B cell (primary cell): ENCODE measurements at regions not wholly inside any gene's neighbourhood (a gene's known extent, or its start where the extent isn't known, plus 50 kb on each side); places are given as distances from the start of the nearest gene placed in this dataset.

Experiments
- ATAC-seq: fragments of 200-7000 bp; cut with Tn5 transposase; one replicate; pipeline ENCODE4 v1.10.0; 2021; ENCODE audit warnings: low read depth, mild to moderate bottlenecking, moderate number of reproducible peaks, moderate library complexity
- CTCF ChIA-PET: fragments of 350-600 bp; sonication (Branson Sonifier 250); formaldehyde crosslinking; loops from one replicate; lab custom pipeline; 2021; ENCODE audit warnings: antibody characterized with exemption, inconsistent platforms; lab: Charles Lee
- POLR2A ChIA-PET: fragments of 350-600 bp; sonication (Branson Sonifier 250); formaldehyde crosslinking; loops from one replicate; lab custom pipeline; 2021; ENCODE audit warnings: antibody characterized with exemption; lab: Charles Lee
- DNase-seq: peaks from one replicate; pipeline ENCODE4 v3.0.0; 2013
- H2AFZ ChIP-seq: 2 replicates; pipeline ENCODE4 v1.6.1; 2012; ENCODE audit warnings: mild to moderate bottlenecking, low read depth, low read length; ENCODE audit not compliant: insufficient read depth, poor library complexity, severe bottlenecking
- H3K27ac ChIP-seq, 2 donors: 1 replicate in 1 of 2; 2 replicates in 1 of 2; pipeline ENCODE4 v1.5.1; 2012 to 2013; ENCODE audit warnings: low read length in 2 of 2, mild to moderate bottlenecking in 2 of 2, moderate library complexity in 1 of 2
- H3K27me3 ChIP-seq, 4 experiments: fragments of 200-600 bp in 1 of 4; sonication (generic) in 1 of 4; replicated peaks in 1 of 4; 1 replicate in 2 of 4; 2 replicates in 2 of 4; pipeline versions ENCODE4 v1.6.1 to v1.7.0; 2013 to 2016; ENCODE audit warnings: low read length in 3 of 4, mild to moderate bottlenecking in 2 of 4, mixed read lengths in 1 of 4, moderate library complexity in 1 of 4; ENCODE audit not compliant: insufficient read depth in 4 of 4, control insufficient read depth in 3 of 4; ENCODE audit errors: control extremely low read depth in 1 of 4
- H3K36me3 ChIP-seq, 2 experiments: replicated peaks in 1 of 2; 1 replicate in 1 of 2; 2 replicates in 1 of 2; pipeline versions ENCODE4 v1.6.1 to v1.7.1; 2013; ENCODE audit warnings: low read length in 1 of 2; ENCODE audit not compliant: insufficient read depth in 2 of 2, control insufficient read depth in 1 of 2; ENCODE audit errors: control extremely low read depth in 1 of 2, extremely low read depth in 1 of 2
- H3K4me1 ChIP-seq, 2 donors: fragments of 200-600 bp in 1 of 2; sonication (generic) in 1 of 2; 1 replicate in 1 of 2; 2 replicates in 1 of 2; pipeline versions ENCODE4 v1.5.1 to v1.6.1; 2013 to 2017; ENCODE audit warnings: low read length in 2 of 2; ENCODE audit not compliant: control insufficient read depth in 2 of 2, insufficient read depth in 2 of 2
- H3K4me2 ChIP-seq: replicated peaks from 2 replicates; pipeline ENCODE3; 2012; ENCODE audit warnings: mild to moderate bottlenecking, low read depth, low read length; ENCODE audit not compliant: poor library complexity, severe bottlenecking
- H3K4me3 ChIP-seq, 5 experiments: fragments of 200-600 bp in 1 of 5; sonication (generic) in 1 of 5; 1 replicate in 3 of 5; 2 replicates in 2 of 5; pipeline versions ENCODE4 v1.5.1 to v1.7.0; 2011 to 2016; ENCODE audit warnings: low read length in 4 of 5, mild to moderate bottlenecking in 4 of 5, low read depth in 2 of 5, control low read depth in 1 of 5, moderate library complexity in 1 of 5; ENCODE audit not compliant: insufficient read depth in 1 of 5; ENCODE audit errors: control extremely low read depth in 1 of 5, extremely low read depth in 1 of 5
- H3K79me2 ChIP-seq: fragments of 200-600 bp; sonication (generic); one replicate; pipeline ENCODE4 v1.6.0; 2016; ENCODE audit warnings: low read length; ENCODE audit not compliant: control insufficient read depth, insufficient read depth
- H3K9ac ChIP-seq: fragments of 200-600 bp; sonication (generic); 2 replicates; pipeline ENCODE4 v1.6.1; 2017; ENCODE audit warnings: mild to moderate bottlenecking, low read length, moderate library complexity
- H3K9me3 ChIP-seq, 3 donors: one replicate each; pipeline versions ENCODE4 v1.6.1 to v1.7.1; 2013; ENCODE audit warnings: low read length in 2 of 3; ENCODE audit not compliant: control insufficient read depth in 2 of 3, insufficient read depth in 1 of 3; ENCODE audit errors: control extremely low read depth in 1 of 3
- H4K20me1 ChIP-seq: 2 replicates; pipeline ENCODE4 v1.6.0; 2012; ENCODE audit warnings: mild to moderate bottlenecking, low read length; ENCODE audit not compliant: insufficient read depth, control insufficient read depth, poor library complexity, severe bottlenecking
- H3K27ac Mint-ChIP-seq: one replicate; pipeline ENCODE4 v1.8.0; 2021; ENCODE audit warnings: mixed read lengths
- H3K27me3 Mint-ChIP-seq: one replicate; pipeline ENCODE4 v1.8.0; 2021; ENCODE audit warnings: mixed read lengths
- H3K4me1 Mint-ChIP-seq: one replicate; pipeline ENCODE4 v1.8.0; 2021; ENCODE audit warnings: mixed read lengths
- H3K4me3 Mint-ChIP-seq: one replicate; pipeline ENCODE4 v1.8.0; 2021; ENCODE audit warnings: mixed read lengths
- H3K9me3 Mint-ChIP-seq: one replicate; pipeline ENCODE4 v1.8.0; 2022; ENCODE audit warnings: mixed read lengths; ENCODE audit not compliant: insufficient read depth
- CTCF ChIP-seq: fragments of 200-600 bp; IDR thresholded peaks from one replicate; pipeline ENCODE4 v1.8.0; 2022; ENCODE audit warnings: antibody characterized with exemption, mild to moderate bottlenecking
- EZH2 ChIP-seq: IDR thresholded peaks from 2 replicates; pipeline ENCODE4 v1.6.1; 2012; ENCODE audit warnings: borderline replicate concordance, low read depth, mild to moderate bottlenecking, moderate library complexity, low read length; ENCODE audit not compliant: insufficient read depth, poor library complexity, severe bottlenecking
- WGBS: methylation state at CpG from one replicate; pipeline ENCODE4 v1.1.5; 2013; ENCODE audit warnings: missing lambda C conversion rate; ENCODE audit not compliant: insufficient coverage; 5-methylcytosine and 5-hydroxymethylcytosine counted together
- intact Hi-C: fragments of 100-400 bp; cut with micrococcal nuclease; formaldehyde crosslinking; loops from one replicate; pipeline ENCODE4 v1.10.0; 2022

- H4K20me1 ChIP-seq: no peaks in the 10 kb centered on the region
- H3K4me1 Mint-ChIP-seq: no peaks in the 10 kb centered on the region
- intact Hi-C loops: no loop called here
- ATAC-seq: no peak
- H3K9me3 Mint-ChIP-seq: peaks cover 4% of the 10 kb centered on the region
- CTCF ChIA-PET: no interaction called here
- H3K27me3 ChIP-seq: no peaks in the 10 kb centered on the region
- peaks cover 2 to 3% (median 3%) of the 10 kb centered on the region in 3 donors for H3K9me3 ChIP-seq
- H3K27ac Mint-ChIP-seq: no peak overlapping the region
- POLR2A ChIA-PET: no interaction called here
- TF ChIP-seq EZH2: no peak
- no peak for TF ChIP-seq CTCF
- H3K4me3 Mint-ChIP-seq: no peak overlapping the region
- no peak overlapping the region for H3K9ac ChIP-seq
- no peaks in the 10 kb centered on the region for H3K79me2 ChIP-seq
- H3K27me3 Mint-ChIP-seq: no peaks in the 10 kb centered on the region
- no peak overlapping the region for H3K4me2 ChIP-seq
- H3K4me1 ChIP-seq: no peaks in the 10 kb centered on the region
- no peak for DNase-seq
- H3K4me3 ChIP-seq: no peak overlapping the region
- no peak overlapping the region for H3K27ac ChIP-seq
- H3K36me3 ChIP-seq: no peaks in the 10 kb centered on the region
- no peak overlapping the region for H2AFZ ChIP-seq
- no CpG with 5 or more reads among the region's 1 CpG for WGBS
Measured at GRCh38 chr1:240018617-240019016, 73.1 kb upstream of the FMN2 start.

GRCh38 chr1:240019524-240019923 is 72.2 kb upstream of the FMN2 start:
- Mint-ChIP-seq H3K4me3 (no peak overlapping the region), H3K9me3 (peaks cover 4% of the 10 kb centered on the region), H3K27me3 (no peaks in the 10 kb centered on the region), H3K27ac (no peak overlapping the region), H3K4me1 (no peaks in the 10 kb centered on the region)
- H3K9ac ChIP-seq: no peak overlapping the region
- H3K27ac ChIP-seq: no peak overlapping the region
- H3K4me2 ChIP-seq: no peak overlapping the region
- H3K36me3 ChIP-seq: no peaks in the 10 kb centered on the region
- H3K9me3 ChIP-seq: peaks cover 3 to 4% (median 3%) of the 10 kb centered on the region in 3 donors
- ATAC-seq (no peak), DNase-seq (no peak)
- ChIA-PET CTCF (no interaction called here), POLR2A (no interaction called here)
- H3K4me3 ChIP-seq: no peak overlapping the region
- no peaks in the 10 kb centered on the region for H3K79me2 ChIP-seq
- no peaks in the 10 kb centered on the region for H3K4me1 ChIP-seq
- H3K27me3 ChIP-seq: no peaks in the 10 kb centered on the region
- no peak overlapping the region for H2AFZ ChIP-seq
- intact Hi-C loops: no loop called here
- H4K20me1 ChIP-seq: no peaks in the 10 kb centered on the region
- no peak for TF ChIP-seq EZH2
- TF ChIP-seq CTCF: no peak
